ENCODE measurements at regions not wholly inside any gene's neighbourhood (a gene's known extent, or its start where the extent isn't known, plus 50 kb on each side); places are given as distances from the start of the nearest gene placed in this dataset.

- no peak for TF ChIP-seq TCF7 (CRISPR knock-in tag; IDR thresholded peaks at IDR 0.05; ENCODE audit: low read depth)
- no peak for TF ChIP-seq IRF2 (CRISPR knock-in tag; IDR thresholded peaks at IDR 0.05; ENCODE audit: borderline replicate concordance, low read depth)
- TF ChIP-seq E2F1 (CRISPR knock-in tag; IDR thresholded peaks at IDR 0.05): no peak
- TF ChIP-seq ETV6 (CRISPR knock-in tag; IDR thresholded peaks at IDR 0.05): no peak
- TF ChIP-seq ZMAT4 (CRISPR knock-in tag; IDR thresholded peaks at IDR 0.05): no peak
- no peak for TF ChIP-seq FOXJ3 (CRISPR knock-in tag; IDR thresholded peaks at IDR 0.05; ENCODE audit: borderline replicate concordance)
- TF ChIP-seq, protein P1, sequence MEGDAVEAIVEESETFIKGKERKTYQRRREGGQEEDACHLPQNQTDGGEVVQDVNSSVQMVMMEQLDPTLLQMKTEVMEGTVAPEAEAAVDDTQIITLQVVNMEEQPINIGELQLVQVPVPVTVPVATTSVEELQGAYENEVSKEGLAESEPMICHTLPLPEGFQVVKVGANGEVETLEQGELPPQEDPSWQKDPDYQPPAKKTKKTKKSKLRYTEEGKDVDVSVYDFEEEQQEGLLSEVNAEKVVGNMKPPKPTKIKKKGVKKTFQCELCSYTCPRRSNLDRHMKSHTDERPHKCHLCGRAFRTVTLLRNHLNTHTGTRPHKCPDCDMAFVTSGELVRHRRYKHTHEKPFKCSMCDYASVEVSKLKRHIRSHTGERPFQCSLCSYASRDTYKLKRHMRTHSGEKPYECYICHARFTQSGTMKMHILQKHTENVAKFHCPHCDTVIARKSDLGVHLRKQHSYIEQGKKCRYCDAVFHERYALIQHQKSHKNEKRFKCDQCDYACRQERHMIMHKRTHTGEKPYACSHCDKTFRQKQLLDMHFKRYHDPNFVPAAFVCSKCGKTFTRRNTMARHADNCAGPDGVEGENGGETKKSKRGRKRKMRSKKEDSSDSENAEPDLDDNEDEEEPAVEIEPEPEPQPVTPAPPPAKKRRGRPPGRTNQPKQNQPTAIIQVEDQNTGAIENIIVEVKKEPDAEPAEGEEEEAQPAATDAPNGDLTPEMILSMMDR (IDR thresholded peaks at IDR 0.05): no peak
- TF ChIP-seq JUN (CRISPR knock-in tag; IDR thresholded peaks at IDR 0.05): no peak
Measured at GRCh38 chr5:6308683-6309082, 69.7 kb downstream of the MED10 start.
